Fibroblast of mammary gland (primary cell): ENCODE measurements at regions not wholly inside any gene's neighbourhood (a gene's known extent, or its start where the extent isn't known, plus 50 kb on each side); places are given as distances from the start of the nearest gene placed in this dataset.
"Not testable (repeated sequence)": the region's sequence is repeated elsewhere in the genome, so short reads cannot be mapped to it uniquely, and the experiment has no call there.

Experiments used
- DNase-seq: peaks from one replicate; pipeline ENCODE4 v3.0.0-alpha.2; 2010; ENCODE audit warnings: low read depth
- H3K4me3 ChIP-seq: 2 replicates; pipeline ENCODE4 v1.5.1; 2011; ENCODE audit warnings: low read depth, mild to moderate bottlenecking, low read length, moderate library complexity; ENCODE audit not compliant: control insufficient read depth
- CTCF ChIP-seq: conservative IDR thresholded peaks from 2 replicates; pipeline ENCODE4 v1.5.1; 2011; ENCODE audit warnings: low read depth, low read length, inconsistent platforms; ENCODE audit not compliant: control insufficient read depth, insufficient read depth

- H3K4me3 ChIP-seq = no peak overlapping the region
- TF ChIP-seq CTCF = no peak
- DNase-seq = no peak
Observed at GRCh38 chr15:96858694-96859093, 528.2 kb downstream of the NR2F2 start.

DNA sequence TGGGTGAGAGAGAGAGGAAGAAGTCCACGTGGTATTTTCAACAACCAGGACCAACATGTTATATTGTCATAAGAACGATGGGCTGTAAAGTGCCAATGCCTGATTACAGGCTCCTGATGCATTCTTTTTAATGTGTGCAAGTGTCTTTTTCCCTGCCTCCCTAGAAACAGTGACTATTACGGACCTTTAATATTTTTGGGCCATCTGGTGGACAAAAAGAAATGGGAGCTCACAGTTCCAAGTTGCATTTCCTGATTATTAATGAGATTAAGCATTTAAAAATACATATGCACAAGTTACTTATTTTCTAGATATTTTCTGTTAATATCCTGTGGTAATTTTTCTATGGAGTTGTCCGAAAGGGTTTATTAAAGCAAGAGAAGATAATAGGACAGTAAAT, 530.2 kb downstream of the NR2F2 start:
- no peak for DNase-seq
- H3K4me3 ChIP-seq = no peak overlapping the region
- no peak for TF ChIP-seq CTCF

GRCh38 chr15:96867992-96868391, 537.5 kb downstream of the NR2F2 start:
- no peak overlapping the region for H3K4me3 ChIP-seq
- no peak for DNase-seq
- no peak for TF ChIP-seq CTCF

DNA sequence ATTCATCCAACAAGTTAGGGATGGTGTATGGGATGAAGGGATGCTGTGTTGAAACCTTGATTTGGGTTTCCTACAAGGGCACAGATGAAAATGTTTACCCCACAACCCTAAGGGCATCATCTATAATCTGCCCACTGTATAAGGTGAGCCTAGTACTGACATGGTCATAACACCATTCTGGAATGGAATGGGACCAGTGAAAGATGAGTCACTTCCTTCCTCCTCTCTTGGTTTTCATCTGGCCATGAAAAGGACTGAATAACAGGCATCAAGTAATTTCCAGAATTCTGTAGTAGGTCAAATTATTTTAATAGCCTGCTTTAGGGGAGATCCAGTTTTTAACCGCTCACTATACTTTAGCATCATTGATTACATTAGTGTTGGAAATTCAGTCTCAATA, 538.6 kb downstream of the NR2F2 start:
- TF ChIP-seq CTCF = no peak
- no peak for DNase-seq
- no peak overlapping the region for H3K4me3 ChIP-seq

DNA sequence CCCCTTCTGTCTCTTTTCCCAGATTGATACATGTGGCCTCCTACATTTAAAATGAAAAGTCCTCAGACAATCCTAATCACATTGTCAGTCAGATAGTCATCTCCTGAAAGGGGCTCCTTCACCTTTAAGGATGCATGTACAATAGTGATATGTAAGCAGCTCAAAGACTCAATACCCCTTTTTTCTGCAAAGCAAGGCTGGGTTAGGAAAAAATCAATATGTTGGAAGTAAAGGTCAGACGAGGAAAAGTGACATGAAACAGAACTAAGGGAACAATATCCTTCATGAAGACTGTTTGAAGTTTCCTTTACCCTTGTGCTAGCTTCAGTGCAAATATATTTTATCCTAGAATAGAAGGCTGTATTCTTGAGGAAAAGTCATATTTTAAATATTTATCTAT, 539.3 kb downstream of the NR2F2 start:
- DNase-seq = no peak
- H3K4me3 ChIP-seq = no peak overlapping the region
- TF ChIP-seq CTCF = no peak

DNA sequence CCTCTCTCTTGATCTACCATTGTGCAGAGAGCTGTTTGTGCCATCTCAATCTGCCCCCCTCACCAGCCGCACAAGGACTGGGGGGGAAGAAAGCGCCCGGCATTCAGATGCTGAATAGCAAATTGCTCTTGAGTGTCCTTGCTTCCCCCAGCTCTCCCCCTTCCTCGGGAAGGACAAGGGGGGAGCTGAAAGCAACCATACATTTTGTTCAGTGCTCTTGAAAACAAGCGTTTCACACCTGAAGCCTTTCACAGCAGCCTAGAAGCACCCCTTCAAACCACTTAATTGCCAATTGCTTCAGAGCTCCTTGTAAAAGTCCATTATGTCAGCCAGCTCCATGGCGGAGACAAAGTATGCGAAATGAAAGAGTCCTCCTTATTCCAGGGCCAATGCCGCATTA, 540.1 kb downstream of the NR2F2 start:
- DNase-seq = no peak
- H3K4me3 ChIP-seq = no peak overlapping the region
- no peak for TF ChIP-seq CTCF

- H3K4me3 ChIP-seq, DNase-seq: not testable (repeated sequence)
Observed at GRCh38 chr15:96877442-96877841, 546.9 kb downstream of the NR2F2 start.
